MM.1S (cell line): ENCODE measurements at regions not wholly inside any gene's neighbourhood (a gene's known extent, or its start where the extent isn't known, plus 50 kb on each side); places are given as distances from the start of the nearest gene placed in this dataset.

ENCODE experiments used
- CTCF ChIP-seq: fragments of 300-600 bp; sonication (generic); IDR thresholded peaks from 2 replicates; pipeline ENCODE4 v1.5.1; 2016; ENCODE audit warnings: antibody characterized with exemption, low read length, mixed read lengths
- EZH2phosphoT487 ChIP-seq: fragments of 300-600 bp; sonication (generic); IDR thresholded peaks from 2 replicates; pipeline ENCODE4 v1.6.1; 2018; ENCODE audit warnings: antibody characterized with exemption, low read length

GRCh38 chr2:145256551-145256950 lies 736.6 kb upstream of the ZEB2 start:
- no peak for TF ChIP-seq CTCF
- TF ChIP-seq EZH2phosphoT487, result no peak
